ENCODE measurements at regions not wholly inside any gene's neighbourhood (a gene's known extent, or its start where the extent isn't known, plus 50 kb on each side); places are given as distances from the start of the nearest gene placed in this dataset.

GRCh38 chr2:237150186-237150585 lies 64.5 kb downstream of the COPS8 start:
- DNase-seq: no peak

GRCh38 chr2:237150831-237151375 lies 65.2 kb downstream of the COPS8 start:
- DNase-seq: no peak

- no peak for DNase-seq
Measured at GRCh38 chr2:237152361-237152760, 66.7 kb downstream of the COPS8 start.

GRCh38 chr2:237153181-237153580 lies 67.5 kb downstream of the COPS8 start:
- peak; percentile 51 for DNase-seq

- DNase-seq: peak; percentile 69
Measured at GRCh38 chr2:237154082-237154638, 68.5 kb downstream of the COPS8 start.

GRCh38 chr2:237154884-237155851 lies 69.5 kb downstream of the COPS8 start:
- peak; percentile 57 for DNase-seq

GRCh38 chr2:237156031-237156856 lies 70.6 kb downstream of the COPS8 start:
- peak; percentile 79 for DNase-seq

GRCh38 chr2:237156857-237157779 lies 71.4 kb downstream of the COPS8 start:
- no peak for DNase-seq

- no peak for DNase-seq
Measured at GRCh38 chr2:237157780-237158102, 72.1 kb downstream of the COPS8 start.

- no peak for DNase-seq
Measured at GRCh38 chr2:237158194-237158593, 72.5 kb downstream of the COPS8 start.

GRCh38 chr2:237159006-237159911 lies 73.6 kb downstream of the COPS8 start:
- peak; percentile 55 for DNase-seq

- peak; percentile 82 for DNase-seq
Measured at GRCh38 chr2:237160271-237160919, 74.7 kb downstream of the COPS8 start.

- DNase-seq: peak; percentile 64
Measured at GRCh38 chr2:237161189-237161588, 75.5 kb downstream of the COPS8 start.

- no peak for DNase-seq
Measured at GRCh38 chr2:237162959-237163358, 77.3 kb downstream of the COPS8 start.

GRCh38 chr2:237164474-237165042 lies 78.9 kb downstream of the COPS8 start:
- no peak for DNase-seq

- no peak for DNase-seq
Measured at GRCh38 chr2:237165405-237166276, 80.0 kb downstream of the COPS8 start.

- DNase-seq: no peak
Measured at GRCh38 chr2:237167038-237167437, 81.3 kb downstream of the COPS8 start.

GRCh38 chr2:237167934-237168333 lies 82.2 kb downstream of the COPS8 start:
- DNase-seq: no peak

- DNase-seq: no peak
Measured at GRCh38 chr2:237170020-237170419, 84.3 kb downstream of the COPS8 start.

Data from right hindlimb (tissue), 1 donor.